ENCODE measurements at regions not wholly inside any gene's neighbourhood (a gene's known extent, or its start where the extent isn't known, plus 50 kb on each side); places are given as distances from the start of the nearest gene placed in this dataset.
"Not testable (repeated sequence)": the region's sequence is repeated elsewhere in the genome, so short reads cannot be mapped to it uniquely, and the experiment has no call there.

GRCh38 chr15:35966781-35967180, 420.8 kb upstream of the DPH6 start:
- DNase-seq (ENCODE audit: low read depth), result no peak

GRCh38 chr15:35967968-35968367, 422.0 kb upstream of the DPH6 start:
- DNase-seq (ENCODE audit: low read depth); H3K4me3 ChIP-seq (ENCODE audit: low read depth, low read length): not testable (repeated sequence)

More at GRCh38 chr15:35966781-35967180, 420.8 kb upstream of the DPH6 start:
- no peak overlapping the region for H3K4me3 ChIP-seq (ENCODE audit: low read depth, low read length)
- no peak for TF ChIP-seq CTCF (IDR thresholded peaks at IDR 0.05; ENCODE audit: low read depth, low read length, missing control alignments)

- H3K4me3 ChIP-seq (ENCODE audit: low read depth, low read length), result no peak overlapping the region
- no peak for DNase-seq (ENCODE audit: low read depth)
- TF ChIP-seq CTCF (IDR thresholded peaks at IDR 0.05; ENCODE audit: low read depth, low read length, missing control alignments), result no peak
Observed at GRCh38 chr15:35973029-35973428, 427.1 kb upstream of the DPH6 start.

- no peak for TF ChIP-seq CTCF (IDR thresholded peaks at IDR 0.05; ENCODE audit: low read depth, low read length, missing control alignments)
- DNase-seq (ENCODE audit: low read depth), result no peak
- no peak overlapping the region for H3K4me3 ChIP-seq (ENCODE audit: low read depth, low read length)
Observed at GRCh38 chr15:35974052-35974451, 428.1 kb upstream of the DPH6 start.

GRCh38 chr15:35975941-35976340, 430.0 kb upstream of the DPH6 start:
- TF ChIP-seq CTCF (IDR thresholded peaks at IDR 0.05; ENCODE audit: low read depth, low read length, missing control alignments), result no peak
- DNase-seq (ENCODE audit: low read depth), result no peak
- no peak overlapping the region for H3K4me3 ChIP-seq (ENCODE audit: low read depth, low read length)

GRCh38 chr15:35979608-35980007, 433.6 kb upstream of the DPH6 start:
- no peak for TF ChIP-seq CTCF (IDR thresholded peaks at IDR 0.05; ENCODE audit: low read depth, low read length, missing control alignments)
- H3K4me3 ChIP-seq (ENCODE audit: low read depth, low read length), result no peak overlapping the region
- no peak for DNase-seq (ENCODE audit: low read depth)

GRCh38 chr15:35980719-35981118, 434.8 kb upstream of the DPH6 start:
- no peak for TF ChIP-seq CTCF (IDR thresholded peaks at IDR 0.05; ENCODE audit: low read depth, low read length, missing control alignments)
- DNase-seq (ENCODE audit: low read depth), result no peak
- no peak overlapping the region for H3K4me3 ChIP-seq (ENCODE audit: low read depth, low read length)
